Breast epithelium (tissue), 3 donors: ENCODE measurements at regions not wholly inside any gene's neighbourhood (a gene's known extent, or its start where the extent isn't known, plus 50 kb on each side); places are given as distances from the start of the nearest gene placed in this dataset.

Source experiments
- CTCF ChIP-seq, 3 donors: fragments of 450-650 bp; IDR thresholded peaks; one replicate each; pipeline ENCODE4 v1.5.1; 2016 to 2017; ENCODE audit warnings: antibody characterized with exemption in 3 of 3, mild to moderate bottlenecking in 3 of 3, moderate library complexity in 3 of 3
- POLR2AphosphoS5 ChIP-seq, 3 donors: sonication (generic); formaldehyde crosslinking; IDR thresholded peaks; one replicate each; pipeline ENCODE4 v1.6.1; 2017; ENCODE audit warnings: antibody characterized with exemption in 3 of 3

- TF ChIP-seq POLR2AphosphoS5 (IDR thresholded peaks at IDR 0.05), result no peak
- no peak for TF ChIP-seq CTCF (IDR thresholded peaks at IDR 0.05)
These were observed 180.3 kb downstream of the CRPPA start for GRCh38 chr7:16241017-16241416.
